KBM-7 (cell line): ENCODE measurements at regions not wholly inside any gene's neighbourhood (a gene's known extent, or its start where the extent isn't known, plus 50 kb on each side); places are given as distances from the start of the nearest gene placed in this dataset.

ENCODE experiments used
- DNase-seq: peaks from one replicate; pipeline ENCODE4 v3.0.0-alpha.2; 2015
- in situ Hi-C: fragments of 300-500 bp; cut with MboI; formaldehyde crosslinking; loops from 2 replicates; pipeline ENCODE4 v1.14.3; 2020; ENCODE audit warnings: low sequenced_read_pairs, low pct_unique_long_range_greater_than_20kb, mixed read lengths

GRCh38 chr13:77838271-77838670 is 80.4 kb downstream of the EDNRB start:
- no peak for DNase-seq
- in situ Hi-C loops, result no loop called here

GRCh38 chr13:77836423-77836822 is 82.2 kb downstream of the EDNRB start:
- in situ Hi-C loops, result no loop called here
- peak; percentile 57 for DNase-seq

GRCh38 chr13:77833331-77833863 is 85.2 kb downstream of the EDNRB start:
- in situ Hi-C loops, result no loop called here
- no peak for DNase-seq

GRCh38 chr13:77832339-77833100 is 86.1 kb downstream of the EDNRB start:
- DNase-seq, result peak; percentile 50
- in situ Hi-C loops, result no loop called here

GRCh38 chr13:77831866-77832265 is 86.8 kb downstream of the EDNRB start:
- in situ Hi-C loops, result no loop called here
- peak; percentile 42 for DNase-seq

GRCh38 chr13:77829963-77830362 is 88.7 kb downstream of the EDNRB start:
- in situ Hi-C loops, result no loop called here
- no peak for DNase-seq

GRCh38 chr13:77828799-77829198 is 89.8 kb downstream of the EDNRB start:
- in situ Hi-C loops, result no loop called here
- no peak for DNase-seq

GRCh38 chr13:77827332-77827731 is 91.3 kb downstream of the EDNRB start:
- in situ Hi-C loops, result no loop called here
- DNase-seq, result no peak

GRCh38 chr13:77820431-77821149 is 98.0 kb downstream of the EDNRB start:
- in situ Hi-C loops, result no loop called here
- peak; percentile 60 for DNase-seq

- DNase-seq, result no peak
- in situ Hi-C loops, result no loop called here
These were observed 101.1 kb downstream of the EDNRB start for GRCh38 chr13:77817521-77817920.

- DNase-seq, result no peak
- in situ Hi-C loops, result no loop called here
These were observed 103.3 kb downstream of the EDNRB start for GRCh38 chr13:77815330-77815729.
